Vagina (tissue), 2 donors: ENCODE measurements at regions not wholly inside any gene's neighbourhood (a gene's known extent, or its start where the extent isn't known, plus 50 kb on each side); places are given as distances from the start of the nearest gene placed in this dataset.
A peak's percentile ranks its signal among the peaks of the same experiment; 100 is the strongest.

Experiments
- CTCF ChIP-seq, 3 experiments: fragments of 450-650 bp in 2 of 3; fragments of 200-600 bp in 1 of 3; sonication (generic) in 1 of 3; IDR thresholded peaks; one replicate each; pipeline ENCODE4 v1.5.1; 2017 to 2019; ENCODE audit warnings: antibody characterized with exemption in 3 of 3, mild to moderate bottlenecking in 2 of 3, moderate library complexity in 2 of 3
- POLR2A ChIP-seq, 2 donors: fragments of 450-650 bp; IDR thresholded peaks; one replicate each; pipeline ENCODE4 v1.6.1; 2017; ENCODE audit warnings: antibody characterized with exemption in 2 of 2, mild to moderate bottlenecking in 2 of 2, moderate library complexity in 2 of 2
- POLR2AphosphoS5 ChIP-seq, 2 donors: sonication (generic); formaldehyde crosslinking; IDR thresholded peaks; one replicate each; pipeline ENCODE4 v1.9.0; 2017; ENCODE audit warnings: antibody characterized with exemption in 2 of 2, mild to moderate bottlenecking in 2 of 2, low read depth in 1 of 2; ENCODE audit not compliant: insufficient read depth in 1 of 2

- TF ChIP-seq CTCF (IDR thresholded peaks at IDR 0.05) (no peak), POLR2A (IDR thresholded peaks at IDR 0.05) (no peak), POLR2AphosphoS5 (IDR thresholded peaks at IDR 0.05; ENCODE audit: insufficient read depth in 1 of 2, low read depth in 1 of 2) (peak in 1 of 2 donors; percentile 72)
These were observed 140.9 kb downstream of the ZNF608 start for GRCh38 chr5:124605541-124605940.
